ENCODE measurements at regions not wholly inside any gene's neighbourhood (a gene's known extent, or its start where the extent isn't known, plus 50 kb on each side); places are given as distances from the start of the nearest gene placed in this dataset.

DNA sequence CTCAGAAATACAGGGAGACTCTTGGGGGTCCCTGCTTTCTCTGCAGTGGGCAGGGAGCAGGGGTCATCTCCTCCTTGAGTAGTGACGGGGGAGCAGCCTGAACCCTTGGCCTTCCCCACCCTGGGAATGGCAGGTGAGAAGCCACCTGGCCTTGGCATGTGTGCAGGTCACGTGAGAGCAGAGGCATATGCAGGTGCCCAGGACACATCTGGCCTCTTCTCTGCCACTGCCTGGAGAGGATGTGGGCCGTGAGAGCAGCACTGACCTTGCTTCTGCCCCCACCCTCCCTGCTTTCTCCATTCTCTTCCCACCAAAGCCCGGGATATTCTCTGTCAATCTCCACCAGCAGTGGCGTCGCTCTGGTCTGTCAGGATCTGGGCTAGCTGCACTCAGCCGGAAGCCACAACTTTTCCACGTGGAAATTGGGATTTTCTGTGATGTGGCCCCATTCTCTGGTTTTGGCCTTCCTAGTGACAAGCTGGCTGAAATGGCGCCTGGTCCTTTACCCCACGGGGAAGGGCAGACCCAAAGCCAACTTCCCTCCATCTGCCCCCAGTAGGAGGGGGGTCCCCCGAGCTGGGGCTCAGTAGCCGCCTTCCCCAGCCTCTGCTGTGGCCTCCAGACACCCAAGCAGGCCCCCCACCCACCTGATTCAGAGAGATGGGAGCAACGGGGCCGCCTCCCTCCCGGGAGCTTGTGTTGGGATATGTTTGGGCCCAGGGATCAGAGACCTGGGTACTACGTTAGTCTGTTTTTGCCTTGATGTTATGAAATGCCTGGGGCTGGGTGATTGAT, 70.4 kb upstream of the FCN1 start:
- H3K27me3 ChIP-seq (ENCODE audit: control insufficient read depth, insufficient read depth, low read length), result no peaks in the 10 kb centered on the region
- H3K4me2 ChIP-seq (ENCODE audit: low read length), result no peak overlapping the region
- H3K4me3 ChIP-seq (ENCODE audit: low read length), result no peak overlapping the region
- H3K36me3 ChIP-seq (ENCODE audit: insufficient read depth, low read length), result no peaks in the 10 kb centered on the region
- H3K4me1 ChIP-seq (ENCODE audit: control insufficient read depth, insufficient read depth, low read length), result no peaks in the 10 kb centered on the region
- no peak overlapping the region for H3K9ac ChIP-seq (ENCODE audit: low read depth, low read length)
- H3K9me3 ChIP-seq (replicated peaks; ENCODE audit: low read length), result no peaks in the 10 kb centered on the region

GRCh38 chr9:134988706-134989105, 71.0 kb upstream of the FCN1 start:
- H3K27me3 ChIP-seq (ENCODE audit: control insufficient read depth, insufficient read depth, low read length), result no peaks in the 10 kb centered on the region
- no peaks in the 10 kb centered on the region for H3K9me3 ChIP-seq (replicated peaks; ENCODE audit: low read length)
- no peaks in the 10 kb centered on the region for H3K4me1 ChIP-seq (ENCODE audit: control insufficient read depth, insufficient read depth, low read length)
- no peak overlapping the region for H3K9ac ChIP-seq (ENCODE audit: low read depth, low read length)
- no peak overlapping the region for H3K4me3 ChIP-seq (ENCODE audit: low read length)
- H3K36me3 ChIP-seq (ENCODE audit: insufficient read depth, low read length), result no peaks in the 10 kb centered on the region
- H3K4me2 ChIP-seq (ENCODE audit: low read length), result no peak overlapping the region

- Histone ChIP-seq H3K27me3 (ENCODE audit: control insufficient read depth, insufficient read depth, low read length) (no peaks in the 10 kb centered on the region), H3K36me3 (ENCODE audit: insufficient read depth, low read length) (no peaks in the 10 kb centered on the region), H3K9me3 (replicated peaks; ENCODE audit: low read length) (no peaks in the 10 kb centered on the region), H3K4me1 (ENCODE audit: control insufficient read depth, insufficient read depth, low read length) (no peaks in the 10 kb centered on the region), H3K9ac (ENCODE audit: low read depth, low read length) (no peak overlapping the region), H3K4me2 (ENCODE audit: low read length) (no peak overlapping the region), H3K4me3 (ENCODE audit: low read length) (no peak overlapping the region)
Observed at GRCh38 chr9:134989206-134990065, 71.7 kb upstream of the FCN1 start.

DNA sequence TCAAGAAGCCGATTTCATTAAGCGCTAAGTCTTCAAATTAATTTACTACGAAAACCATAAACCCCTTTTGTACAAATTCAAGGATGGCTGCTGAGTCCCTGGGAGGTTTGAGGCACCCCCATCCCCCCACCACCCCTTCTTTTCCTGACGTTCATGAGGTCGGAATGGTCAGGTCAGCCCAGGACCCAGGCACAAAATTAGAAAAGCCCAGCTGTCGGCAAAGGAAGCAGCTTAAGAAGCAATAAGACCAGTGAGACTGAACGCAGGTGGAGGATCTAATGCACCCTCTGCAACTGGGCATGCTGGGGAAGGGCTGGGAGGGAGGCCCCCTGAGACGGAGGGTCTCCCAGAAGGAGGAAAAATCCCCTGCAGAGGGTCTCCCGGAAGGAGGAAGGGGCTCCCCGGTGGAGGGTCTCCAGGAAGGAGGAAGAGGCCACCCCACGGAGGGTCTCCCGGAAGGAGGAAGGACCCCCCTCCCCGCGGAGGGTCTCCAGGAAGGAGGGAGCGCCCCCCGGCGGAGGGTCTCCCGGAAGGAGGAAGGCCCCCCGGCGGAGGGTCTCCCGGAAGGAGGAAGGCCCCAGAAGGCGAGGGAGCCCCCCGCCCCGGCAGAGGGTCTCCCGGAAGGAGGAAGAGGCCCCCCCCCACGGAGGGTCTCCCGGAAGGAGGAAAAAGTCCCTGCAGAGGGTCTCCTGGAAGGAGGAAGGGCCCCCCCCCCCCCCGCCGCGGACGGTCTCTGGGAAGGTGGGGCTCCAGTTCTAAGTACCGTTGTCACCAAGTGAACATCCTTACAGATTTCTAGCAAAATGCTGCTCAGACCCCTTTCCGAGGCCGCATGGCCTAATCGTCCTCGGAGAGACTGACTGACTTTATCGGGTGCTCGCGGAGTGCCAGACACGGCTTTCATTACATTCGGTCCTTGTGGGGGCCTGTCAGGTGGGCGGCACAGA, 74.4 kb upstream of the FCN1 start:
- Histone ChIP-seq H3K4me1 (ENCODE audit: control insufficient read depth, insufficient read depth, low read length) (no peaks in the 10 kb centered on the region), H3K9ac (ENCODE audit: low read depth, low read length) (no peak overlapping the region)

GRCh38 chr9:134992755-134993124, 75.0 kb upstream of the FCN1 start:
- Histone ChIP-seq H3K4me3 (ENCODE audit: low read length) (no peak overlapping the region), H3K9ac (ENCODE audit: low read depth, low read length) (no peak overlapping the region), H3K27me3 (ENCODE audit: control insufficient read depth, insufficient read depth, low read length) (peaks cover 1% of the 10 kb centered on the region), H3K9me3 (replicated peaks; ENCODE audit: low read length) (no peaks in the 10 kb centered on the region), H3K4me2 (ENCODE audit: low read length) (no peak overlapping the region), H3K36me3 (ENCODE audit: insufficient read depth, low read length) (no peaks in the 10 kb centered on the region), H3K4me1 (ENCODE audit: control insufficient read depth, insufficient read depth, low read length) (no peaks in the 10 kb centered on the region)

More for the DNA sequence above, 74.4 kb upstream of the FCN1 start:
- Histone ChIP-seq H3K36me3 (ENCODE audit: insufficient read depth, low read length) (no peaks in the 10 kb centered on the region), H3K4me3 (ENCODE audit: low read length) (no peak overlapping the region), H3K27me3 (ENCODE audit: control insufficient read depth, insufficient read depth, low read length) (no peaks in the 10 kb centered on the region), H3K9me3 (replicated peaks; ENCODE audit: low read length) (no peaks in the 10 kb centered on the region), H3K4me2 (ENCODE audit: low read length) (no peak overlapping the region)

- Histone ChIP-seq H3K4me3 (ENCODE audit: low read length) (no peak overlapping the region), H3K4me2 (ENCODE audit: low read length) (no peak overlapping the region), H3K4me1 (ENCODE audit: control insufficient read depth, insufficient read depth, low read length) (no peaks in the 10 kb centered on the region), H3K36me3 (ENCODE audit: insufficient read depth, low read length) (no peaks in the 10 kb centered on the region), H3K9ac (ENCODE audit: low read depth, low read length) (no peak overlapping the region), H3K27me3 (ENCODE audit: control insufficient read depth, insufficient read depth, low read length) (peaks cover 3% of the 10 kb centered on the region), H3K9me3 (replicated peaks; ENCODE audit: low read length) (no peaks in the 10 kb centered on the region)
Observed at GRCh38 chr9:134993416-134993815, 75.7 kb upstream of the FCN1 start.

DNA sequence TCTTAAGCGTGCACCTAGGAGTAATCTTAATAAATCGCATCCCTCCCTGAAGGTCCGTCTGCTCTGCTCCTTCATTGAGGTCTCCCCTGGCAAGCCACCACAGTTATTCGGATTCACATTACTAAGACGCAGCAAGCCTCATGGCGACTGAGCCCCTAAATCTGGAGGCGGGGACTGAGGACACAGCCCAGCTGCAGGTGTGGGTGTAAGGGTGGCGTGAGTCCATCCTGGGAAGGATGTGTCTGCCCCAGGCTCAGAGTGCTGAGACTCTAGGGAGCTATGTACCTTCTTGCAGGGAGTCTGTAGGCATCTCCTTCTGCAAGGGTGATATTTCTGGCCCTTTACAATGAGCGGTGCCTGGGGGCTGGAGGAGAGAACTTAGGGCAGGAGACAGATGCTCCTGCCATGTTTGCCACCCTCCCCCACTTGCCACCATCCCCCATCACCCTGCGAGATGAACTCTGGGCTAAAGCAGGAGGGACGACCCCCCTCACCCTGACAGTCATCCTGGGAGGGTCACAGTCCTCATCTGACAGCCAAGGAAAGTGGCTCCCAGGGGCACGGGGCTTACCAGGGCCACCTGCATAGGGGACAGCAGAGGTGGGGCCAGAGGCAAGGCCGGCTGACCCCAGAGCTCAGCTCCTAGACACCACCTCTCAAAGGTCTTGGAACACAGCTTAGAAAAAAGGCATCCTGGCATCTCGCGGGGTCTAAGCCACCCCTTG, 76.4 kb upstream of the FCN1 start:
- no peaks in the 10 kb centered on the region for H3K4me1 ChIP-seq (ENCODE audit: control insufficient read depth, insufficient read depth, low read length)
- H3K4me2 ChIP-seq (ENCODE audit: low read length), result no peak overlapping the region
- peaks cover 3% of the 10 kb centered on the region for H3K27me3 ChIP-seq (ENCODE audit: control insufficient read depth, insufficient read depth, low read length)
- no peaks in the 10 kb centered on the region for H3K9me3 ChIP-seq (replicated peaks; ENCODE audit: low read length)
- H3K36me3 ChIP-seq (ENCODE audit: insufficient read depth, low read length), result no peaks in the 10 kb centered on the region
- H3K4me3 ChIP-seq (ENCODE audit: low read length), result no peak overlapping the region
- H3K9ac ChIP-seq (ENCODE audit: low read depth, low read length), result no peak overlapping the region

DNA sequence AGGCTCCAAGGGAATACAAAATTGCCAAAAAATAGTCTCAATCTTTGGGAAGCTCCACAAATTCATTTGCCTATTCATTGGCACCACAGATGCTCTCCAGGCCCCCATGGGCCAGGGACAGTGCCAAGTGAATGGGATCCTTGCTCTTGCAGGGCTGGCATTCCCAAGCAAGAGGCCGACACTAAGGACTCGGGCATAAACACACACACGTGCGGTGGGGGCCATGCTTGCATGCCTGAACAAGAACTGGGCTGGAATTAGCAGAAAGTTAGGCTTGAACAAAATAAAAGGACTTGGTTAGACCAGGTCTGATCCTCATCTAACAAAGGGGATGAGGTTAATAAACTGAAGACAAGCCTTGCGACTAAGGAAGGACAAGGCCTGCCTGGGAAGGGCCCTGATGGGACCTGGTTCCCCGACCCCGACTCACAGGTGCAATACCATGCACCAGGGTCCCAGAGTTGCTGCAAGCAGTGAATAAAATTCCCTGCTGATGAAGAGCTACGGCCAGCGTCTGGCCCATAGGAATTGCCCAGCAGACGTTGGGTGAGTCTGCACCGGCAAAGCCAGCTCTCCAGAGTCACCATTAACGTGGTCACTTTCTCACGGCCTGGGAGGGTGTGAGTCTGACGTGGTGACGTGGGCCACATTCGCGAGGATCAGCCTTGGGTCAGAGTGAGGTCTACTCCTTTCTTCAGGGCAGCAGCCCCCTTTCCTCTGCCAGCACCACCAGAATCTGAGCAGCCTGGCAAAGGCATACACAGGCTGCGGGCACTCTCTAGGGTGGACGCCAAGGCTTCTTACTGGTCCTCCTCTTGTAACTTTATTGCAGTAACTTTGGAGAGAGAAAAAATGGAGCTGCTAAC, 77.4 kb upstream of the FCN1 start:
- no peaks in the 10 kb centered on the region for H3K9me3 ChIP-seq (replicated peaks; ENCODE audit: low read length)
- H3K9ac ChIP-seq (ENCODE audit: low read depth, low read length), result no peak overlapping the region
- H3K27me3 ChIP-seq (ENCODE audit: control insufficient read depth, insufficient read depth, low read length), result peaks cover 3% of the 10 kb centered on the region
- H3K4me3 ChIP-seq (ENCODE audit: low read length), result no peak overlapping the region
- H3K4me2 ChIP-seq (ENCODE audit: low read length), result no peak overlapping the region
- no peaks in the 10 kb centered on the region for H3K36me3 ChIP-seq (ENCODE audit: insufficient read depth, low read length)
- H3K4me1 ChIP-seq (ENCODE audit: control insufficient read depth, insufficient read depth, low read length), result no peaks in the 10 kb centered on the region

DNA sequence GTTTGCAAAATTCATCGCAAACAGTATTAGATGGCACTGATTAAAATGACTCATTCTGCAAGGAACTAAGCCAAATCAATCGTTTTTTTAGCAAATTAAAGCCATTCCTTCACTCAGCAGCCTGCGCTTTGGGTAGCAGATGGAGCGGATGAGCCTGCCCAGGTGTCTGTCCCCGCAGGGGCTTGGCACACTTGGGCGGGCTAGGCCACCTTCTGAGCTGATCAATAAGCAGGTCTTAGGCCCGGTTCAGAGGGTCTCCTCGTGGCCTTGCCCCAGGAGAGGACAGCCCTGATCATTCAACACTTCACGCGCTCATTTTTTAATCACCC, 78.0 kb upstream of the FCN1 start:
- no peaks in the 10 kb centered on the region for H3K9me3 ChIP-seq (replicated peaks; ENCODE audit: low read length)
- H3K9ac ChIP-seq (ENCODE audit: low read depth, low read length), result no peak overlapping the region
- H3K27me3 ChIP-seq (ENCODE audit: control insufficient read depth, insufficient read depth, low read length), result peaks cover 3% of the 10 kb centered on the region
- H3K4me1 ChIP-seq (ENCODE audit: control insufficient read depth, insufficient read depth, low read length), result no peaks in the 10 kb centered on the region
- no peak overlapping the region for H3K4me3 ChIP-seq (ENCODE audit: low read length)
- no peak overlapping the region for H3K4me2 ChIP-seq (ENCODE audit: low read length)
- no peaks in the 10 kb centered on the region for H3K36me3 ChIP-seq (ENCODE audit: insufficient read depth, low read length)

Measured in skeletal muscle satellite cell (primary cell).